K562 (cell line): ENCODE measurements at regions not wholly inside any gene's neighbourhood (a gene's known extent, or its start where the extent isn't known, plus 50 kb on each side); places are given as distances from the start of the nearest gene placed in this dataset.

Source experiments
- ATAC-seq: fragments of 200-7000 bp; cut with Tn5 transposase; 3 replicates; pipeline ENCODE4 v1.9.1; 2020; ENCODE audit warnings: moderate library complexity
- BruUV-seq: library from RNA; stranded (reverse); fragments of 400-500 nt; replicated peaks from 2 replicates; lab custom pipeline; 2021; lab: Mats Ljungman, UMichigan
- CTCF ChIA-PET: fragments of 300-600 bp; formaldehyde crosslinking; extraction: SDS; loops from one replicate; lab custom pipeline; 2021; ENCODE audit warnings: low intra/inter-chr PET ratio; lab: Yijun Ruan, JAX
- POLR2A ChIA-PET: fragments of 300-600, 350-650 bp; sonication (Branson Sonifier 250); formaldehyde crosslinking; extraction: SDS; loops from one replicate; lab custom pipeline; 2021; ENCODE audit warnings: antibody characterized with exemption, inconsistent platforms; lab: Yijun Ruan, JAX
- DNase-seq, 4 experiments: peaks; one replicate each; pipeline versions ENCODE4 v3.0.0 to v3.0.0-alpha.2; 2011 to 2018; ENCODE audit warnings: low spot score in 3 of 4, mixed read lengths in 3 of 4; ENCODE audit errors: extremely low read depth in 1 of 4
- FAIRE-seq: peaks from 2 replicates; lab custom pipeline; 2011; peaks lifted over from hg19 to GRCh38; lab: Jason Lieb, UNC
- H2AFZ ChIP-seq: 2 replicates; pipeline ENCODE4 v1.6.0; 2011; ENCODE audit warnings: low read depth, low read length, control low read depth, inconsistent platforms
- H3K27ac ChIP-seq: fragments of 200-600 bp; 3 replicates; pipeline ENCODE4 v1.8.0; 2011; ENCODE audit warnings: low read depth, mild to moderate bottlenecking, control low read depth, inconsistent platforms, low read length, moderate library complexity, mixed read lengths; ENCODE audit errors: extremely low read depth
- H3K27me3 ChIP-seq, 2 experiments: fragments of 300-600 bp in 1 of 2; 2 replicates in 1 of 2; 3 replicates in 1 of 2; pipeline versions ENCODE4 v1.6.0 to v1.8.0; 2011; ENCODE audit warnings: inconsistent platforms in 2 of 2, low read length in 2 of 2, mild to moderate bottlenecking in 1 of 2, mixed read lengths in 1 of 2, moderate library complexity in 1 of 2; ENCODE audit not compliant: control insufficient read depth in 2 of 2, insufficient read depth in 2 of 2
- H3K36me3 ChIP-seq: fragments of 300-600 bp; 3 replicates; pipeline ENCODE4 v1.8.0; 2011; ENCODE audit warnings: mild to moderate bottlenecking, low read length, inconsistent platforms; ENCODE audit not compliant: control insufficient read depth, insufficient read depth
- H3K4me1 ChIP-seq, 2 experiments: fragments of 200-600 bp in 1 of 2; replicated peaks in 1 of 2; 2 replicates in 1 of 2; 3 replicates in 1 of 2; pipeline versions ENCODE4 v1.5.1 to v1.8.0; 2011; ENCODE audit warnings: inconsistent platforms in 2 of 2, low read length in 2 of 2, mild to moderate bottlenecking in 1 of 2, mixed read lengths in 1 of 2, moderate library complexity in 1 of 2; ENCODE audit not compliant: control insufficient read depth in 2 of 2, insufficient read depth in 2 of 2
- H3K4me2 ChIP-seq: 2 replicates; pipeline ENCODE4 v1.6.1; 2011; ENCODE audit warnings: low read length, control low read depth, inconsistent platforms, mixed read lengths; ENCODE audit not compliant: insufficient read depth
- H3K4me3 ChIP-seq: fragments of 200-600 bp; sonication (generic), shearing (Covaris generic); 2 replicates; pipeline ENCODE4 v1.5.1; 2016; ENCODE audit warnings: control low read depth, inconsistent platforms
- H3K79me2 ChIP-seq: fragments of 200-600 bp; 3 replicates; pipeline ENCODE4 v1.8.0; 2011; ENCODE audit warnings: low read length, inconsistent platforms; ENCODE audit not compliant: control insufficient read depth, insufficient read depth
- H3K9ac ChIP-seq, 2 experiments: 2 replicates each; pipeline versions ENCODE4 v1.6.0 to v1.6.1; 2011; ENCODE audit warnings: low read depth in 2 of 2, low read length in 2 of 2, control low read depth in 1 of 2, inconsistent platforms in 1 of 2, mild to moderate bottlenecking in 1 of 2, mixed read lengths in 1 of 2; ENCODE audit not compliant: insufficient read depth in 1 of 2
- H3K9me1 ChIP-seq: one replicate; pipeline ENCODE4 v1.6.0; 2011; ENCODE audit warnings: inconsistent platforms, mild to moderate bottlenecking, low read length, moderate library complexity; ENCODE audit not compliant: control insufficient read depth, insufficient read depth
- H3K9me3 ChIP-seq: replicated peaks from 2 replicates; pipeline ENCODE4 v1.5.1; 2011; ENCODE audit warnings: low read depth, low read length, inconsistent platforms; ENCODE audit not compliant: control insufficient read depth, insufficient read depth
- H4K20me1 ChIP-seq: replicated peaks from 2 replicates; pipeline ENCODE4 v1.6.1; 2011; ENCODE audit warnings: low read length, inconsistent platforms, mixed read lengths; ENCODE audit not compliant: control insufficient read depth, insufficient read depth
- SMAD2 ChIP-seq: fragments of 150-350 bp; IDR thresholded peaks from 2 replicates; pipeline ENCODE4 v1.6.1; 2014; ENCODE audit warnings: low read depth, mild to moderate bottlenecking, low read length
- SRSF1 ChIP-seq: fragments of 200-400 bp; formaldehyde crosslinking; IDR thresholded peaks from 2 replicates; pipeline ENCODE4 v1.6.1; 2017; ENCODE audit warnings: mild to moderate bottlenecking, low read depth, low read length, moderate library complexity
- YBX1 ChIP-seq: fragments of 450-650 bp; IDR thresholded peaks from 2 replicates; pipeline ENCODE4 v1.7.1; 2016; ENCODE audit warnings: mild to moderate bottlenecking
- ZFX ChIP-seq: sonication (generic); formaldehyde crosslinking; IDR thresholded peaks from 2 replicates; pipeline ENCODE4 v1.8.0; 2022; ENCODE audit warnings: mild to moderate bottlenecking, missing genetic modification reagents, moderate library complexity
- WGBS: fragments of 100-300 bp; shearing (Covaris generic); methylation state at CpG from one replicate; pipeline ENCODE4 v1.1.6; 2016; ENCODE audit warnings: low coverage, mixed read lengths; ENCODE audit not compliant: insufficient coverage; ENCODE audit errors: missing lambda C conversion rate; 5-methylcytosine and 5-hydroxymethylcytosine counted together
- in situ Hi-C: fragments of 300-500 bp; cut with MboI; formaldehyde crosslinking; loops from 4 replicates; pipeline ENCODE4 v1.15.0; 2018; ENCODE audit warnings: inconsistent platforms, mixed read lengths
- intact Hi-C: fragments of 100-400 bp; cut with micrococcal nuclease; formaldehyde crosslinking; loops from 2 replicates; pipeline ENCODE4 v1.14.2; 2022

GRCh38 chr3:124358156-124358555 lies 366.2 kb upstream of the ROPN1 start:
- WGBS, result 3% methylated on average over 3 of the region's 3 CpGs
- Histone ChIP-seq H3K27ac (no peak overlapping the region), H3K9ac (no peak overlapping the region), H3K9me3 (no peaks in the 10 kb centered on the region), H3K4me1 (no peaks in the 10 kb centered on the region), H3K4me3 (no peak overlapping the region), H3K36me3 (no peaks in the 10 kb centered on the region), H3K27me3 (no peaks in the 10 kb centered on the region), H4K20me1 (no peaks in the 10 kb centered on the region), H3K4me2 (no peak overlapping the region), H3K9me1 (no peaks in the 10 kb centered on the region), H2AFZ (no peak overlapping the region), H3K79me2 (no peaks in the 10 kb centered on the region)
- BruUV-seq, result no TSS peak
- ATAC-seq, result no peak
- no peak for FAIRE-seq
- intact Hi-C loops (no loop called here), in situ Hi-C loops (loop anchor here (5.0 kb wide), 1 partner anchor 109 kb away; no protein-coding TSS in a partner anchor)
- CTCF ChIA-PET, result no interaction called here
- POLR2A ChIA-PET, result interaction anchor here (0.6 kb wide), 1 partner anchor 187 kb away, joined by 3 read pairs; no protein-coding TSS in a partner anchor
- no peak for DNase-seq
- no peak for TF ChIP-seq ZFX (CRISPR knock-in tag)
- TF ChIP-seq YBX1, result no peak
- no peak for TF ChIP-seq SRSF1

DNA sequence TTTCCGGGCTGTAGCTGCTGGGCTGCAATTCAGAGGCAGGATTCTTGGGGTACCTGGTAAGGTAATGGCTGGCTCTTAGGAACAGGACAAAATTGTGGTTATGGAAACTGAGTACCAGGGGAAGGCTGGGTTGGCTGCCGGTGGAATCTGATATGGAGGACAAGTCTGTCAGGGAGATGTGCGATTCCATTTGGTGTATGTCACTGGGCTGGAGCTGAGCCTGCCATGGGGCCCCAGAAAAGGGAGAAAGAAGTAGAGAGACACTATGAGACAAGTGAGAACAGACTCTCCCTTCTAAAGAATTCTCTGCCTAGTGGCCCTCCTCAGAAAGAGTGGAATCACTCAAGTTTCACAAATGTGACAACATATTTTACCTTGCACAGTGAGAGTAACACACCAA lies 368.2 kb upstream of the ROPN1 start:
- in situ Hi-C loops (no loop called here), intact Hi-C loops (no loop called here)
- Histone ChIP-seq H3K4me1 (no peaks in the 10 kb centered on the region), H3K9me1 (no peaks in the 10 kb centered on the region), H3K79me2 (no peaks in the 10 kb centered on the region), H2AFZ (no peak overlapping the region), H3K4me3 (no peak overlapping the region), H3K27me3 (no peaks in the 10 kb centered on the region), H3K36me3 (no peaks in the 10 kb centered on the region), H4K20me1 (no peaks in the 10 kb centered on the region)
- no TSS peak for BruUV-seq
- POLR2A ChIA-PET, result interaction anchor here (0.9 kb wide), 1 partner anchor 9 kb away, joined by 4 read pairs; no protein-coding TSS in a partner anchor
- no peak for DNase-seq
- TF ChIP-seq SRSF1, result no peak
- TF ChIP-seq SMAD2, result no peak
- TF ChIP-seq, all 486 proteins: peak for 0
- ATAC-seq, result no peak
- CTCF ChIA-PET, result no interaction called here
- WGBS, result 0% methylated on average over 2 of the region's 3 CpGs
- no peak for FAIRE-seq
- Histone ChIP-seq H3K9ac (no peak overlapping the region), H3K4me2 (no peak overlapping the region), H3K9me3 (no peaks in the 10 kb centered on the region), H3K27ac (no peak overlapping the region)
